ENCODE measurements at regions not wholly inside any gene's neighbourhood (a gene's known extent, or its start where the extent isn't known, plus 50 kb on each side); places are given as distances from the start of the nearest gene placed in this dataset.

DNA sequence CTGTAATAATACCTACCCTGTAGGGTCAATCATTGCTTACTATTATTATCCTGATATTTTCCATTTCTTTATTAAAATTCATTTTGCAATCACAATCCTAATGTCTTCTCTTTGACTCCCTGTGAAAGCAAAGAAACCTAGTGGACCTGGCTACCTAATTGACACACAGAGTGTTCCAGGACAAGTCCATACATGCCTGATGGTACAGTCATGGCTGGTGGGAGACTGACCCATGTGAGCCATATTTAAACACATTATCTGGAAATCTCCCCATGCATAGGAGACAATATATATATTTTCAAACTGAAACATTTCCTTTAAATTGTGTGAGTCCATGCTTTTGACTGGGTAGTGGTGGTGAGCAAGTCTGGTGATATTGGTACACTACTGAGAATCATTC, 230.6 kb upstream of the DACH1 start:
- DNase-seq = no peak

DNA sequence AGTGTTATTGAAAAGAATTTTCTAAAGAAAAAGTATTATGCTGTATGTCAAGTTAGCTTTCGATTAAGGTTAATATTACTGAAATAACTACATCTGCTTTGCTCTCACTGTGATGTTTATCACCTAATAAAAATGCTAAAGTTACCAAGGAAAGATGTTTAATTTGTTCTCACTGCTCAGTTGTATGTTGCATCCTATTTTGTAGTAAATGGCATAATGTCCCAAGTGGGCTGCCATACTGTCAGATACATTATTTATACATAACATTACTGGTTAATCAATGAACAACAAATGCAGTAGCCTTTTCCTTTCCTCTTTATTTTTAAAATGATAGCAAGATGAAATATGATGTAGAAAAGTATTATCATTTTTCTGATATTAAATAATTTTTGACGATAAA, 226.3 kb upstream of the DACH1 start:
- DNase-seq = no peak

DNA sequence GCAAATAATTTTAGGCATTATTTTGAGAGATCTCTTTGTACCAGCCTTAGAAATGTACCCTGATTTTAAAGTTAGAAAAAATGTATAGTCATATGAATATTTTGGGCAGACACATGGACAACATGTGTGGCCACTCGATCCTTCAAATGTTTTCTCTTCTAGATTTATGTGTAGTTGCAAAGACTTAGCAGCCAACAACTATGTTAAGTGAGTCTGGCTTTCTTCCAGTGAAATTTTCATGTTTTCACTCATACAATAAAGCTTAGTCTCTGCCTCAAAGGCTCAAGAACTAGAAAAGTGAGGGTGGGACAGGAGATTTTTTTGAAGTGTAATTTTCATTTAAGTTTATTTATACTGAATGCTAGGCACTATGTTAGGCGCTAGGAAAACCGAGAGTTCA, 207.7 kb upstream of the DACH1 start:
- DNase-seq = peak; percentile 10

DNA sequence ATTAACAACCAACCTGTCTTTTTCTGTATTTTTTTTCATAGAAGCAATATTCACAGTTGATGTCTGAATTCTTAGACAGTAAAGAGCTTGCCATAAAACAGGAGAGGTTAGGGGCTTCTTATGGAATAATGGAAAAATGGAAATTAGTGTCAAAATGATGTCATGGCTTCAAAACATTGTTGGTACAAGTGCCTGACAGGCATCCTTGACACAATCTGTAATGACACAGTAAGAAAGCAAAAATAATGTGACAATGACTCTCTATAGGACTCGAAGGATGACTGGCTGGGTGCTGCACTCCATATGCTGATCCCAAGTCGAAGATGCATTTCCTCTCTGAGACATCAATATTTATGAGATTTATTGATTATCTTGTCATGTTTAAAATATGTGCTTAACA, 205.3 kb upstream of the DACH1 start:
- no peak for DNase-seq

DNA sequence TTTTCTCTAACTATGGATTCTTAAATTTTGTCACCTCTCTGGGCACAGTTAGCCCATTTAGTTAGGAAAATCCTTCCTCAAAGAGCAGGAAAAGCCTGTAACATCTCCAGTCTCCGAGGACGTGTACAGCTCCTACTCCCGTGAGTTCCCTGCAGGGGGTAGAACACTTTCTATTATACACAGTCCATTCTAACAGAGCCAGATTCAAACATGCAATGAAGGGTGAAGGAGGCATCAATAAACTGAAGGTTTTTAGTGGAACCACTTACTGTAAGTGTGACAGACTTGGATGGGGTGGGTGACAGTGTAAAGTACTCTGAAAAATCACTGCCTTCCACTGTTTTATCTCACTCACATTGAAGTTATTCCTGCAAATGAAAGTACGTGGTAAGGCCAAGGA, 204.7 kb upstream of the DACH1 start:
- no peak for DNase-seq

DNA sequence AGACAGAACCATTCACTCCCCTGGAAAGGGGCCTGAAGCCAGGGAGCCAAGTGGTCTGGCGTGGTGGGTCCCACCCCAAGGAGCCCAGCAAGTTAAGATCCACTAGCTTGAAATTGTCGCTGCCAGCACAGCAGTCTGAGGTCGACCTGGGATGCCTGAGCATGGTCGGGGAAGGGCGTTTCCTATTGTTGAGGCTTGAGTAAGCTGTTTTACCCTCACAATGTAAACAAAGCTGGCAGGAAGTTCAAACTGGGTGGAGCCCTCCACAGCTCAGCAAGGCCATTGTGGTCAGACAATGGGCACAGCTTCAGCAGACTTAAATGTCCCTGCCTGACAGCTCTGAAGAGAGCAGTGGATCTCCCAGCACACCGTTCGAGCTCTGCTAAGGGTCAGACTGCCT, 195.6 kb upstream of the DACH1 start:
- DNase-seq = no peak

DNA sequence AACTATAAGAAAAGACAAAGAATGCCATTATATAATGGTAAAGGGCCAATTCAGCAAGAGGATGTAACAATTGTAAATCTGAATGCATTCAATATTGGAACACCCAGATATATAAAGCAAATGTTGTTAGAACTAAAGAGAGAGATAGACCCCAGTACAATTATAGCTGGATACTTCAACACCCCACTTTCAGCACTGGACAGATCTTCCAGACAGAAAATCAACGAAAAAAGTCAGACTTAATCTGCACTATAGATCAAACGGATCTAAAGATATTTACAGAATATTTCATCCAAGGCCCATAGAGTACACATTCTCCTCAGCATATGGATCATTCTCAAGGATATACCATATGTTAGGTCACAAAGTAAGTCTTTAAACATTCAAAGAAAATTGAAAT, 194.6 kb upstream of the DACH1 start:
- DNase-seq = no peak

DNA sequence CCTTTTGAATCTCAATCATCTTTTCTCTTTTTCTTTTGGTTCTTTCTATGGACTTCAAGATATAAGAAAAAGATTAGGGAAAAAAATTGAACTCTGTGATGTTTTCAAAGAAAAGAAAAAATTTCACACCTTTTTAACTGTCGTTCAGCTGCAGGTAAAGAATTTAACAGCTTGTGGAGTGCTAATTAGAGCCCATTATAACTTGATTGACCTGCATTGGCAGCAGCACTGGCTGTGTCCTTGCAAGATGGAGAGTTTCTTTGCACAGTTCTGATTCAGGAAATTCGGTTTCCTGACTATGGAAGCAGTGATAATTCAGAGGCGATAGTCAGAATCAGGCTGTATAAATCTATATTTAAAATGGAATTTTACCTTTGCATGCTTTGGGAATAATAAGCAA, 183.2 kb upstream of the DACH1 start:
- DNase-seq = no peak

DNA sequence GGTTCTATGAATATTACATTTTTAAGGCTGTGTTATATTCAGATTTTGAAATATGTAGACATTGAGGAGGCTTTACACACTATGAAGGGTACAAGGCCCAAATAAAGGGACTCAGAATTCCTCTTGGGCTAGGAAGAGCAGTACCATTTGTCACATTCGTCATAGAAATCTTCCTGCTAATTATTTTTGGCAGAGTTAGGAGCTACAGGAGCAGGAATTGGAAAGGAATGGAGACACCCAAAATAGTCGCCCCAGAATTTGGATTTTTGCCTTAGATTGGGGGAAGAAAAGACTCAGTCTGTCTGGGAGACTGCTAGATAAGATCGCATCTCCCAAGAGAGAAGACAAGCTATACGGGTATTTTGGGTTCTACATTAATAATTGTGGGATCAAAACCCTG, 176.4 kb upstream of the DACH1 start:
- DNase-seq = no peak

DNA sequence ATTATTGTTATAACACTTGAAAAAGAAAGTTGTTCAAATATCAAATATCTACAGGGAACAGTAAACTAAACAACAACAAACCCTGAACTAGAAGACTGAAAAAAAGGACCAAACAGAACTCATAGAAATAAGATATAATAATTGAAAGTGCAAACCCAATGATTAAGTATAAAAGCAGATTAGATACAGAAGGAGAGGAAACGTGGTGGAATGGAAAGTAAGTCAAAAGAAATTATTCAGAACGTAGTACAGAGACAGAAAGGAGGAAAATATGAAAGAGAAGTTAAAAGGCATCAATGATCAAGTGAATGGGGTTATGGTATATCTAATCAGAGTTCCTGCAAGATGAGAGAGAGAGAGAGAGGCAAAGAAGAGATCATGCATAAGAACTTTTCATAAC, 174.2 kb upstream of the DACH1 start:
- DNase-seq = no peak

DNA sequence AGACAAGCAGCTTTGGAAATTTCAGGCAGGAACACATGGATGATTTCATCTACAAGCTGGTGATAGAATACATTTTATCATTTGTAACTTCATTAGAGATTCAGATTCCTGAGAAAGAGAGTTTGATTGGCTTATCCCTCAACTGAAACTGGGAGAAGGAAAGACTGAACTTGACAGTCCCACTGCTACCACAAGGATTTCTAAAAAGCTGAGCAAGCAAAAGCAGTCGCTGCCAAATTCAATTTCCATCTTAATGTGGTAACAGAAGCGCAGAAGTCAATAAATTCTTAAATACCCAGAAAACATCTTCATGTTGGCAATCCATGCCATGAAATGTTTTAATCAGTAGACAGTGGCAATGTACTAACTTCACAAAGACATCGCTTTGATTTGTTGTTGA, 172.1 kb upstream of the DACH1 start:
- no peak for DNase-seq

DNA sequence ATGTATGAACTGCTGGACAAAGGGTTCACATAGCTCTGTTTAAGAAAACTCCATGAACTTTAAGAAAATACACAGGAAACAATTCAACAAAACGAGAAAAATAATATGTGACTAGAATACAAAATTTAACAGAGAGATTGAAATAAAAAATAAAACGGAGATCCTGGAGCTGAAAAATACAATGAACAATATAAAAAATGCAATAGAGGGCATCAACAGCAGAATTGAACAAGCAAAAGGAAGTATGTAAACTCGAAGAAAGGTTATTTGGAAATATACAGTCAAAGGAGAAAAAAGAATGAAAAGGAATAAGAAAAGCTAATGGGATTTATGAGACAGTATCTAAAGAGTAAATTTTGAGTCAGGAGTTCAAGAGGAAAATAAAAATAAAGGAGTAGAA, 163.0 kb upstream of the DACH1 start:
- DNase-seq = no peak

DNA sequence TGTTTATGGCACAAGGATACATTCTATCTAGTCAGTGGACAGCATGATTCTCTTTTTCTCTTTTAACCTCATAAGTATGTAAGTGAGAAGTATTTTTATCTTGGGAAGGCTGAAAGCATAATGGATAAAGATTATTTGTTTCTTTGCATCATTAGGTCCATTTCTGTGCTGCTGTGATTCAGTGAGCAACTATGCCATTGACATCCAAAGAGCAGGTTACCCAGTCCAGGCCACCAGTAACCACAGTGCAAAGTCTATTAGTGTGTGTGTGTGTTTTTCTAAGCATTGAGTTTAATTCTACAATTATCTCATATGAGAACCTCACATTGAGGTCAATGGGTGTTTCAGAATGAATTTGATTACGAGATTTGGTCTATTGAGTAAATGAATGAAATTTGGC, 158.8 kb upstream of the DACH1 start:
- DNase-seq = no peak

DNA sequence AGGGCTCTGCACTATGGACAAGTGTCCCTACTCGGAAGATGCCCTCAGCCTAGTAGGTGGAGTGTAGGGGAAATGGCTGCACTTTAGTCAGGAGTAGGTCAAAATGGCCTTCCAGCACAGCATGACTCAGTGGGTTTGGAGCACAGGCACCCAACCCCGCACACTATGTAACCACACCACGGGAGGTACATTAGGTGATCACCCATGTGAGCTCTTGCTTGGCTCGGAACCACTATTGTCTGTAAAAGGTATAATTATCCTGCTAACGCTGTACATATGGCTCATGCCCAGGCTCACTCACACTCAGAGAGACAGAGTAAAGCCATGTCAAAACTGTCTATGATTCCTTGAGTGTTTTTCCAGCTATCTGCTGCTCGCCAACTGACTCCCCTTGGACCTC, 156.9 kb upstream of the DACH1 start:
- no peak for DNase-seq

DNA sequence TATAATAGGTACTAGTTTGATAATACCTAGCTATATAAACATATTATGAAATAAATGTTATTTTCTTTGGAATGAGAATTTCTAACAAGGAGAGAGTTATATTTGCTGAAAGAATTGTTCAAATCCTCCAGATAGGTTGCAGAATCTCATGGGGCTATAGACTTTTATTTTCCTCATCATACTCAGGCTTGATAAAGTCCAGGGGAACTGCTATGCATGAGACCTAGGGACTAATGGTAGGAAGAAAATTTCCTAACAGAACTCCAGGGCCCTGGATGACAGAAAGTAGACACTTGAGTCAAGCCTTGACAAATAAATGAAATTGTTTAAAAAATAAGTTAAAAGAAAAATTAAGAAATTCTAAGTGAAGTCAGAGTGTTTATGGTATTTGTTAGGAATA, 138.5 kb upstream of the DACH1 start:
- no peak for DNase-seq

DNA sequence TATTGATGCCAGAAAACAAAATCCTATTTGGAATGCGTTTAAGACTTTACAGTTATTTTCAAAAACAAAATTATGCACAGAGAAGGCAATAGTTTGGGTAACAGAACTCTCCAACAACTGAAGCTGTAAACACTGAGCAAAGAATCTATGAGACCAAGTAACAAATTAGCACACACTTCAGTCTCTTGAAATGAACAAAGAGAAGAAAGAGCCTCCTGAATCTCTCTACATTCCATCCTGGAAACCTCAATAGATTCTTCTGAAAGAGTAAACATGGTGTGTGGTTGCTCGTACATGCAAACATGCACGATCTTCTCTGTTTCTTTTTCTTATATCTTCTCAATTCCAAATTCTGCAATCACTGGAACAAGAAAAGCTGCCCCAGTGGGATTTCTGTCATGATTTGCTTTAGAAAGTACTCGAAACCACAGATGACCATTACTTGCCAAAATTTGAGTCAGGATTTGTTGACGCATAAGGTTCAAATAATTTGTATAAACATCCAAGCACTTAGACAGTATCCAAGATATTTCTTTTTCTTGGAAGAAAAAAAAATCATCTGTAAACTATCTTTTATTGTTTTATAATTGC, 137.9 kb upstream of the DACH1 start:
- peak; percentile 9 for DNase-seq

DNA sequence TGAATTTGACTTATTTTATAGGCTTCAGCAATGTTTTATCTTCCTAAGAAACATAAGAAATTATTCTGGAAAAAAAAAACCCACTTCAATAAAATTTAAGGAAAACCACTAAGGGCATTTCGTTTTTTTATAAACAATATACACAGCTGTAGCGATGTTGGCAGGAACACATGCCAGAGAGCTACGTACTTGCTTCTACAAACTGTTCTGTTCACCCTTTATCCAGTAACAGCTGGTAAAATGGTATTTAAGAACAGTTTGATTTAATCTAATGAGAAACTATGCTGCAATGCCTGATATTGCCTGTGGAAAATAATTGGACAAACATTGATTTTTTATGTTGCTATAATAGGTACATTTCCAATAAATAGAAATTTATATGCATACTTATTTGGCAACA, 137.2 kb upstream of the DACH1 start:
- DNase-seq = no peak

DNA sequence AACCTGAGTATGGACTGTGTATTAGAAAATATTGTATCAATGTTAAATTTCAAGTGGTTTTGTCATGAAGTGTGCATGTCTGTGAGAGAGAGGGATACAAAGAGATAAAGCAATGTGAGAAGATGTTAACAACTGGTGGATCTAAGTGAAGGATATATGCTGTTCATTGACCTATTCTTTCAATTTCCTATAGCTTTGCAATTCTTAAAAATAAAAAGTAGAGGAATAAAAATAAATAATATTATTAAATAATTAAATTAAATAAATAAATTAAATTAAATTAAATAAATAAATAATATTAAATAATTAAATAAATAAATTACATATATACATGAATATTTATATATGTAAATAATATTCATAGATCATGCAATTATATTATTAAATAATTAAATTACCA, 131.2 kb upstream of the DACH1 start:
- DNase-seq = no peak

DNA sequence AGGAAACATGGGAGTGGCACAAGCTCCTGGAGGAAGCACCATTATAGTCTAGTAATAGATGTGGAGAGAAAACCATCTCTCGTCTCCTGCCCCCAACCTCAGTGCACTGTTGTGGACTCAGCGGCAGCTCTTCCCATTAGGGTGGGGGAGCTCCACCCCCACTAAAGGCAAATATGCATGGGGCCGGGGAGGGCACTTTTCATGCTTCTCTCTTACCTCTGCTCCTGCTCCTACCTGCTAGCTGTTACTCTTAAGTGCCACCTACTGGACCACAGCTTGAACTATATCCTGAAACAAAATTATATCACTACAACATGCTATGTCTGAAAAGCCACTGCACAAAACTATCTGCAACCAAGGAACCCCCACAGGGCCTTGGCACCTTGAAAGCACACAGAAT, 112.6 kb upstream of the DACH1 start:
- DNase-seq = no peak

DNA sequence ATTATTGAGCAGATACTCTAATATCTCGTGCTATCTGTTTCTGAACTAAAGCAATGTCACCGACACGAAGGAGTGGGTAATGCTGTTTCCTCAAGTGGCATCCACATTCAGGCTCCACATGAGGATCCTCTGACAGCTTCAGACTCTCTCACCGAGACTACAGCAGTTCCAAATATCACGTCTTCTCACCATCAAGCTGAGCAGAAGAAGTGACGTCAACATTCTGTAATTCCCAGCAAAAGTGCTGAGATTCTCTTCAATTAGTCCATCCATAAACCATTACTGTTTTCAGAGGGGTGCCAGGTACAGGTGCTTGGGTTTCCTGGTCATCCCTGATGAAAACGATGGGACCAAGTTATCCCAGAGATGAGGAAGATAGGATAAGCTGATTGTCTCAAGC, 110.0 kb upstream of the DACH1 start:
- no peak for DNase-seq

DNA sequence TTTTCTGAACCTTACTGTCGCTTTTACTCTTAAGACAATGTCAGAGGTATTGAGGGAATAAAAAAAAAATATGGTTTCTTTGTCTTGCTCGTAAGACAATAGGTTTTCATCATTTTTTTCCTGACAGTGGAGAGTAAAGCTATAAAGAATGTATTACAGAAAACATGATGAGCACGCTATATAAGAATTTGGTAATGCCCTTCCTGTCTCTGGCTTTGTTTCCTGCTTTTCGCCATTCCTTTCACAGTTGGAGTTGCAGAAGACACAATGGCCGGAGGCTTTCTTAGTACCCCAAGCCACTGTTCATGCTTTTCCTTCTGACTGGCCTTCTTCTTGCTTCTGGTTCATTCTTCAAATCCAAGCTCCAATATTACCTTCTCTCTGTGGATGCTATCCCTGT, 101.0 kb upstream of the DACH1 start:
- no peak for DNase-seq

DNA sequence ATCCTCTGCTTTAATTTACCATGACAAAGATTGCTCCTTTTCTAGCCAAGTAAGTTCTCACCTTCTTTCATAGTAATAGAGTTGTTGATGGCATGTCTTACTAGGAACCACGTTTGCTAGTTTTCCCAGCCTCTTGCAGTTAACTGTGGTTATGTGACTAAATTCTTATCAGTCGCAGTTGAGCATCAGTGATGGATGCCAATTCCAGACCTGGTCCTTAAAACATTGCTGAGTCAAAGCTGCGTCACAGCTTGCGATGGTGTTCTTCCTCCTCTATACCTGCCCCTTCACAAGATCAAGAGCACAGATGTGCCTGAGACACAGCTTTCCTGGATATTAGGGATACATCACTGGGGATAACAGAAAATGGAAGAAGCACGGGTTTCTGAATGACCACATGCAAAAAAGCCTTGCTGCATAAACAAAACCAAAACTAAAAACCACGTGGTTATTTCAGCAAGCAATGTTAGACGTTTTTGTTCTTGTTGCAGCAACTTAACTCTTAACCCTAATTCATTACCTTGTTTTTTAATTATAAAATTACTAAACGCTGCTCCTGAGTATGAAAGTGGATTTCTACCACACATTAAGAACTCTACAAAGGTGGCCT, 97.6 kb upstream of the DACH1 start:
- DNase-seq = no peak

DNA sequence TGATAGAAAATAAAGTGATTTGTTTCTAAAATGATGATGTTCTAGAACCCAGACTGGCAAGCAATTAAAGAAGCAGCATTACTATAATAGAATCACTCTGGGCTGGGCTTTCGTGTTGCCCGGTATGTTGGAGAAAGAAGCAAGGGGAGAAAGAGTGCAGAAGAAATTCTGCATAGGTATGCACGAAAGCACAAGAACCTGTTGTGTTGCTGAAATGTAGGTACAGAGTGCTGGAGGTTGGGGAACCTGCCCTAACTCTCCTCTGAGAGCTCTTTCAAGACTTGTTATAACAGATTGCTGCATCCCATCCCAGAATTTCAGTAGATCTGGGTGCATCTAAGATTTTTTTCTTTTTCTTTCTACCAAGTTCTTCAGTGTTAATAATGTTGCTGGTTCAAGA, 95.7 kb upstream of the DACH1 start:
- no peak for DNase-seq

DNA sequence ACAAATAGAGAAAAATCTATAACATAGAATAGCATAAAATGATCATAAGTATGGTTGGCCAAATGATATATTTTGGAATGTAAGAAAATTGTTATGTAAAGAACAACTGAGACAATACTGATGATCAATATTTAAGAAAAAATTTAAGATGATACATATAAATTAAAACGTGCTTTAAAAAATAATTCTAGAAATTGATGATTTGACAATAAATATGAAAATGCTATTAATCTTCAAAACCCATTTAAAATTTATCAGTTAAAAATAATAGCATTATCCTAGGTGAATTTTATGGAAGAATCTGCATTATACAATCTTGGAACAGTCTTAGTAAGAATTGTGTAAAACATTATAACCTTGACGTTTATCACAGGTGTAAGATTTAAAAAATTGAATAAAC, 95.1 kb upstream of the DACH1 start:
- DNase-seq = no peak

DNA sequence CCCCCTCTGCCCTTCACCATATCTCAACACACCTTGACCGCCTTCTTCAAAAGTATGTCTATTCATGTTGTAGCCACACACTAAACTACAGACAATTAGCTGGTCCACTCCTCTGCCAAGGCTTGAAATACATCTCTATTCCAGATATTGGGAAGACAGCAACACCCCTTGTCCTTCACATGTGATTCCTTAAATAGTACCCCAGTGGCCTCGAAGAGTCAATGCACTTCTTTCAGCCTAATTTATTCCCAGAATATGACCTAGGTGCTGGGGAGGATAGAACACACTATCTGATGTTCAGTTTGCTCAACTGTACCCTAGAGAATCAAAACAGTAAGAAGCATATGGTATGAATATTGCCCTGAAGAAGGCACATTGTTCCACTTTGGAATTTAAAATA, 82.4 kb upstream of the DACH1 start:
- no peak for DNase-seq

DNA sequence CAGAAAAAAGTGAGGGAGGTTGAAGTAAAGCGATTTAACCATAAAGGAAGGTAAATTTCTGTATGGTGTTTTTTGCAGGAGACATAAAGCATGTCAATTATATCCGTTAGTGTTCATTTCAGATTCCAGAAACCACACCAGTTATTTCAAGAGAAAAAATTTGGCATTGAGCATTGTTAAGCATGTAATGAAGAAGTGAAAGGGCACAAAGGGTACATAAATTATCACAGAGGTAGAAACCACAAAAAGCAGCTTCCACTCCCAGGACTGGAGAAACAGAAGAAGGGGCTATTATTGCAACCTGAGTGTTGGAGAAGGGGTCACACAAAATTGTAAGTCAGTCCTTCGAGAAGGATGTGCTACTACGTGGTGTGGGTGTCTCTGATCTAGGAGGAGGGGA, 72.2 kb upstream of the DACH1 start:
- DNase-seq = no peak

Data from fibroblast of skin of right quadriceps (primary cell).